Gastroesophageal sphincter (tissue), 4 donors: ENCODE measurements at regions not wholly inside any gene's neighbourhood (a gene's known extent, or its start where the extent isn't known, plus 50 kb on each side); places are given as distances from the start of the nearest gene placed in this dataset.
"Not testable (repeated sequence)": the region's sequence is repeated elsewhere in the genome, so short reads cannot be mapped to it uniquely, and the experiment has no call there.

Experiments used
- ATAC-seq: fragments of 150-250 bp; one replicate; pipeline ENCODE4 v1.9.1; 2016; ENCODE audit warnings: mild to moderate bottlenecking, moderate library complexity
- H3K27ac ChIP-seq, 4 donors: fragments of 200-600 bp; sonication (generic) in 3 of 4; 1 replicate in 3 of 4; 2 replicates in 1 of 4; pipeline ENCODE4 v1.5.1; 2016 to 2019
- H3K27me3 ChIP-seq: fragments of 200-600 bp; sonication (generic); one replicate; pipeline ENCODE4 v1.5.1; 2019
- H3K36me3 ChIP-seq, 2 donors: fragments of 200-600 bp; sonication (generic); one replicate each; pipeline ENCODE4 v1.5.1; 2019; ENCODE audit warnings: control low read depth in 1 of 2
- H3K4me1 ChIP-seq, 3 donors: fragments of 200-600 bp; sonication (generic); 1 replicate in 2 of 3; 2 replicates in 1 of 3; pipeline ENCODE4 v1.5.1; 2016 to 2019; ENCODE audit warnings: control low read depth in 2 of 3
- H3K4me3 ChIP-seq, 2 donors: fragments of 200-600 bp; sonication (generic); one replicate each; pipeline ENCODE4 v1.5.1; 2019; ENCODE audit warnings: mild to moderate bottlenecking in 1 of 2, moderate library complexity in 1 of 2
- H3K9me3 ChIP-seq, 3 donors: fragments of 200-600 bp; sonication (generic); one replicate each; pipeline ENCODE4 v1.5.1; 2017 to 2019; ENCODE audit warnings: control low read depth in 2 of 3
- CTCF ChIP-seq, 4 experiments: fragments of 200-600 bp in 2 of 4; fragments of 450-650 bp in 2 of 4; sonication (generic) in 1 of 4; IDR thresholded peaks; one replicate each; pipeline ENCODE4 v1.5.1; 2017 to 2019; ENCODE audit warnings: antibody characterized with exemption in 4 of 4, mild to moderate bottlenecking in 2 of 4, moderate library complexity in 2 of 4
- EP300 ChIP-seq: sonication (generic); formaldehyde crosslinking; IDR thresholded peaks from one replicate; pipeline ENCODE4 v1.6.1; 2017; ENCODE audit warnings: antibody characterized with exemption, mild to moderate bottlenecking
- POLR2A ChIP-seq, 2 donors: fragments of 450-650 bp; IDR thresholded peaks; one replicate each; pipeline ENCODE4 v1.6.1; 2017; ENCODE audit warnings: antibody characterized with exemption in 2 of 2, mild to moderate bottlenecking in 2 of 2, moderate library complexity in 1 of 2
- POLR2AphosphoS5 ChIP-seq: sonication (generic); formaldehyde crosslinking; IDR thresholded peaks from one replicate; pipeline ENCODE4 v1.6.1; 2017; ENCODE audit warnings: antibody characterized with exemption
- WGBS, 2 donors: methylation state at CpG; one replicate each; pipeline ENCODE4 v1.1.5; 2018; ENCODE audit warnings: low coverage in 1 of 2; 5-methylcytosine and 5-hydroxymethylcytosine counted together

GRCh38 chr16:87047221-87048037, 269.8 kb downstream of the C16orf95 start:
- H3K4me1 ChIP-seq = peaks cover 0 to 5% (median 4%) of the 10 kb centered on the region in 3 donors
- TF ChIP-seq POLR2AphosphoS5 (no peak), CTCF (IDR thresholded peaks at IDR 0.05) (no peak), POLR2A (IDR thresholded peaks at IDR 0.05) (no peak), EP300 (no peak)
- no peak for ATAC-seq
- no peak overlapping the region for H3K27ac ChIP-seq
- no peaks in the 10 kb centered on the region for H3K36me3 ChIP-seq
- 14 to 80% methylated on average over 1 to 2 of the region's 13 CpGs for WGBS, 2 donors
- H3K9me3 ChIP-seq = no peaks in the 10 kb centered on the region
- no peak overlapping the region for H3K4me3 ChIP-seq
- H3K27me3 ChIP-seq = peaks cover 79% of the 10 kb centered on the region

- TF ChIP-seq EP300 (no peak), CTCF (IDR thresholded peaks at IDR 0.05) (no peak), POLR2A (IDR thresholded peaks at IDR 0.05) (no peak), POLR2AphosphoS5 (no peak)
- 82% methylated on average over 5 of the region's 9 CpGs; no CpG with 5 or more reads in 1 of the 2 donors for WGBS, 2 donors
- peaks cover 0 to 5% (median 3%) of the 10 kb centered on the region in 3 donors for H3K4me1 ChIP-seq
- no peak overlapping the region for H3K4me3 ChIP-seq
- H3K27me3 ChIP-seq = peaks cover 79% of the 10 kb centered on the region
- no peak for ATAC-seq
- no peaks in the 10 kb centered on the region for H3K36me3 ChIP-seq
- H3K27ac ChIP-seq = no peak overlapping the region
- H3K9me3 ChIP-seq = no peaks in the 10 kb centered on the region
These were observed 269.0 kb downstream of the C16orf95 start for GRCh38 chr16:87048038-87048729.

GRCh38 chr16:87048730-87049115, 268.5 kb downstream of the C16orf95 start:
- H3K9me3 ChIP-seq = no peaks in the 10 kb centered on the region
- ATAC-seq = no peak
- no peaks in the 10 kb centered on the region for H3K4me1 ChIP-seq
- peaks cover 79% of the 10 kb centered on the region for H3K27me3 ChIP-seq
- TF ChIP-seq EP300 (no peak), CTCF (IDR thresholded peaks at IDR 0.05) (no peak), POLR2AphosphoS5 (no peak), POLR2A (IDR thresholded peaks at IDR 0.05) (no peak)
- H3K4me3 ChIP-seq = no peak overlapping the region
- no peaks in the 10 kb centered on the region for H3K36me3 ChIP-seq
- WGBS, 2 donors = 64 to 67% methylated on average over 7 to 8 of the region's 8 CpGs
- no peak overlapping the region for H3K27ac ChIP-seq

GRCh38 chr16:87049216-87049615, 268.0 kb downstream of the C16orf95 start:
- H3K27me3 ChIP-seq = peaks cover 82% of the 10 kb centered on the region

GRCh38 chr16:87050142-87050541, 267.1 kb downstream of the C16orf95 start:
- no peak overlapping the region for H3K27ac ChIP-seq
- WGBS, 2 donors = 77 to 84% methylated on average over 6 to 14 of the region's 15 CpGs
- peaks cover 82% of the 10 kb centered on the region for H3K27me3 ChIP-seq
- peaks cover 0 to 9% (median 0%) of the 10 kb centered on the region in 3 donors for H3K9me3 ChIP-seq
- ATAC-seq = no peak
- H3K36me3 ChIP-seq = no peaks in the 10 kb centered on the region
- no peak for TF ChIP-seq POLR2A (IDR thresholded peaks at IDR 0.05)
- no peak for TF ChIP-seq POLR2AphosphoS5
- no peak for TF ChIP-seq EP300
- no peak for TF ChIP-seq CTCF (IDR thresholded peaks at IDR 0.05)
- H3K4me3 ChIP-seq = no peak overlapping the region
- H3K4me1 ChIP-seq = no peaks in the 10 kb centered on the region

More at GRCh38 chr16:87049216-87049615, 268.0 kb downstream of the C16orf95 start:
- not testable (repeated sequence) for ATAC-seq, H3K36me3 ChIP-seq, H3K4me3 ChIP-seq, H3K27ac ChIP-seq, H3K4me1 ChIP-seq, H3K9me3 ChIP-seq
- 60 to 73% methylated on average over 6 to 7 of the region's 7 CpGs for WGBS, 2 donors
